Chondrocyte (in vitro differentiated cells): ENCODE measurements at regions not wholly inside any gene's neighbourhood (a gene's known extent, or its start where the extent isn't known, plus 50 kb on each side); places are given as distances from the start of the nearest gene placed in this dataset.

Experiments
- DNase-seq: peaks from one replicate; pipeline ENCODE4 v3.0.0; 2021; ENCODE audit warnings: mixed read lengths, low spot score
- H3K27ac Mint-ChIP-seq: one replicate; pipeline ENCODE4 v1.8.0; 2021; ENCODE audit warnings: mild to moderate bottlenecking, moderate library complexity, mixed read lengths; ENCODE audit not compliant: unreplicated experiment
- H3K27me3 Mint-ChIP-seq: 2 replicates; pipeline ENCODE4 v1.8.0; 2021; ENCODE audit warnings: low read depth, mixed read lengths
- H3K36me3 Mint-ChIP-seq: 2 replicates; pipeline ENCODE4 v1.8.0; 2021; ENCODE audit warnings: low read depth, mixed read lengths
- H3K4me1 Mint-ChIP-seq: 2 replicates; pipeline ENCODE4 v1.8.0; 2021; ENCODE audit warnings: low read depth, mild to moderate bottlenecking, mixed read lengths
- H3K4me3 Mint-ChIP-seq: one replicate; pipeline ENCODE4 v1.8.0; 2021; ENCODE audit warnings: mild to moderate bottlenecking, moderate library complexity, mixed read lengths; ENCODE audit not compliant: unreplicated experiment
- H3K9me3 Mint-ChIP-seq: 2 replicates; pipeline ENCODE4 v1.8.0; 2021; ENCODE audit warnings: low read depth, mixed read lengths
- TF ChIP-seq, protein P1 (sequence below): fragments of 200-600 bp; sonication (generic); IDR thresholded peaks from 2 replicates; pipeline ENCODE4 v1.5.0; 2021; ENCODE audit warnings: antibody characterized with exemption, mild to moderate bottlenecking, moderate library complexity

DNA sequence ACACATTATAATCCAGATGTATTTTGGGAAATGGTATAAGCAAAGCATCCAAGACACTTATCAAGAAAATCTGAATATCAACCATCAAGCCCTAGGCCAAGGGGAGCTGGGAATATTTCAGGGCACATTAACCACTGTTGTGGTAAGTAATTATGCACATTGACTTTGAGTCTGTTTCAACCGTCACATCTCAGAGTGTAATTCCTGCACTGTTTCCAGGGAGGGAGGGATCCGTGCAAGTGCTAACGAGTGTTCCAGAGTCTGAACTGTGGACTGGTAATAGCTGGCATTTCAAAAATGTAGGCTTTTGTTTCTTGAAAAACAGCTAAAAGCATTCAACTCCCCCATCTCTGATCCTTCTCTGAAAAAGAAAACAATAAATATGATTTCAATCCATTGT, 681.6 kb downstream of the BCL11A start:
- no peak for DNase-seq
- Mint-ChIP-seq H3K36me3 (no peaks in the 10 kb centered on the region), H3K27ac (no peak overlapping the region), H3K9me3 (no peaks in the 10 kb centered on the region), H3K4me1 (no peaks in the 10 kb centered on the region), H3K27me3 (no peaks in the 10 kb centered on the region), H3K4me3 (no peak overlapping the region)
- TF ChIP-seq, protein P1, sequence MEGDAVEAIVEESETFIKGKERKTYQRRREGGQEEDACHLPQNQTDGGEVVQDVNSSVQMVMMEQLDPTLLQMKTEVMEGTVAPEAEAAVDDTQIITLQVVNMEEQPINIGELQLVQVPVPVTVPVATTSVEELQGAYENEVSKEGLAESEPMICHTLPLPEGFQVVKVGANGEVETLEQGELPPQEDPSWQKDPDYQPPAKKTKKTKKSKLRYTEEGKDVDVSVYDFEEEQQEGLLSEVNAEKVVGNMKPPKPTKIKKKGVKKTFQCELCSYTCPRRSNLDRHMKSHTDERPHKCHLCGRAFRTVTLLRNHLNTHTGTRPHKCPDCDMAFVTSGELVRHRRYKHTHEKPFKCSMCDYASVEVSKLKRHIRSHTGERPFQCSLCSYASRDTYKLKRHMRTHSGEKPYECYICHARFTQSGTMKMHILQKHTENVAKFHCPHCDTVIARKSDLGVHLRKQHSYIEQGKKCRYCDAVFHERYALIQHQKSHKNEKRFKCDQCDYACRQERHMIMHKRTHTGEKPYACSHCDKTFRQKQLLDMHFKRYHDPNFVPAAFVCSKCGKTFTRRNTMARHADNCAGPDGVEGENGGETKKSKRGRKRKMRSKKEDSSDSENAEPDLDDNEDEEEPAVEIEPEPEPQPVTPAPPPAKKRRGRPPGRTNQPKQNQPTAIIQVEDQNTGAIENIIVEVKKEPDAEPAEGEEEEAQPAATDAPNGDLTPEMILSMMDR: no peak

DNA sequence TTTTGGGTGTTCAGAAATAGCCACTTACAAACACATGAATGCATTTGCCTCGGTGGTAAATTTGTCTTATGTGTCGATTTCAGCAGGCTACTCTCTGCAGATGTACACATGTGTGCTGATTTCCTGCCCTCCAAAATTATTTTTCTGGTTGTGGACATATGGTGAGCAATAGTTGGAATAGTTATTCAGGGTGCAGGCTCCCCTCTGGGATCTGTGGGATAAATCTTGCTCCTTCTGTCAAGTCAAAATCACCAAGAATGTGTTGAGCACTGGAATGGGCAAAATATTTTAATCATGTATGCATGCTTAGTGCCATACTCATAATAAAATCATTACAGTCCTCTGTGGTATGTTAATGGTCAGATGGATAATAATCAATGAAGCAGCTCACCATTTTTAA, 684.5 kb downstream of the BCL11A start:
- Mint-ChIP-seq H3K27me3 (no peaks in the 10 kb centered on the region), H3K36me3 (no peaks in the 10 kb centered on the region), H3K4me3 (no peak overlapping the region), H3K27ac (no peak overlapping the region), H3K9me3 (no peaks in the 10 kb centered on the region), H3K4me1 (no peaks in the 10 kb centered on the region)
- no peak for DNase-seq
- TF ChIP-seq, protein P1: no peak

DNA sequence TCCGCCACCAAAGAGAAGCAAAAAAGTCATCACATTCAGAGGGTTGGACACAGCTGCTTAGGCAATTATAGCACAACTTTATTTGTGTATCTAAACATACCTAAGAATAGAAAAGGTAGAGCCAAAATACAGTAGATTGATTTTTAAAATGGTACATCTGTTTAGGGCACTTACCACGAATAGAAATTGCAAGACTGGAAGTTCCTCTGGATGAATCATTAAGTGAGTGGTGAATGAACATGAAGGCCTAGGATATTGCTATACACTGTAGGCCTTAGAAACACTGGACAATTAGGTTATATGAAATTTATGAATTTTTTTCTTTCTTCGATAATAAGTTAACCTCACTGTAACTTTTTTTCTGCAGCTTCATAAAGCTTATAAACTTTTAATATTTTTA, 687.0 kb downstream of the BCL11A start:
- TF ChIP-seq, protein P1: no peak
- H3K9me3 Mint-ChIP-seq: peaks cover 11% of the 10 kb centered on the region

DNA sequence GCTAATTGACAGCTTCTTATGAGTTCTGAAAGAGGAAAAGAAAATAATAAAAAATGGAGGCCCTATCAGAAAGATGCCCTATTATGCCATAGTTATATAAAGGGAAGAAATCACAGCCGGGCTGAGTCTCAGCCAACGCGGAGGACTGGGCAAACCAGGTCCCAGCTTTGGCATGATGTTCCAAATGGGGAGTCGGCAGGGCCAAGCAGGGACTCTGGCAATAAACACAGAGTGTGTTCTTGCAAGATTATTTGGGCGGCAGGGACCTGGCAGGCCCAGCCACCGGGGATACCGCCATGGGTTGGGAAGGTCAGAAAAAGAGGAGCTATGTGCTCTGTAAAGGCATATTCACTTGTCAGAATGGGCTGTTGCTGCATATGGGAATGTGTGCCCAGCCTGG, 694.9 kb downstream of the BCL11A start:
- H3K27me3 Mint-ChIP-seq: peaks cover 5% of the 10 kb centered on the region
- TF ChIP-seq, protein P1: no peak
- peaks cover 18% of the 10 kb centered on the region for H3K9me3 Mint-ChIP-seq
- no peak overlapping the region for H3K4me3 Mint-ChIP-seq
- no peak for DNase-seq
- no peaks in the 10 kb centered on the region for H3K36me3 Mint-ChIP-seq
- no peaks in the 10 kb centered on the region for H3K4me1 Mint-ChIP-seq
- no peak overlapping the region for H3K27ac Mint-ChIP-seq

More for the DNA sequence above, 687.0 kb downstream of the BCL11A start:
- DNase-seq: no peak
- Mint-ChIP-seq H3K36me3 (no peaks in the 10 kb centered on the region), H3K27ac (no peak overlapping the region), H3K4me1 (no peaks in the 10 kb centered on the region), H3K27me3 (no peaks in the 10 kb centered on the region), H3K4me3 (no peak overlapping the region)

DNA sequence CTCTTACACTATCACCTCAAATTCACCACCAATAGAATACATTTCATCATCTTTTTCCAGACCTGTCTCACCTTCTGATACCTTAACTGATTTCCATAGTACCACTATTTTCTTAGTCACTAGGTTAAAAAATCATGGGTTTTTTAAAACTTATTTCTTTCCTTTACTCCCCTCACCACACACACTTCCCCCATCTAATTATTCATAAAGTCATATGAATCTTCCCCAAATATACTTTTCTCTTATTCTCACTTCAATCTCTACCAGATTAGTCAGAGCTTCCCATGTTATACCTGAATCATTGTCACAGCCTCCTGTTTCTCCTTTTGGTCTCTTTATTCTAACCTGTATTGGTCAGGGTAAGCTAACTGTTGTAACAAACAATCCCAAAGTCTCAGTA, 696.3 kb downstream of the BCL11A start:
- no peaks in the 10 kb centered on the region for H3K36me3 Mint-ChIP-seq
- TF ChIP-seq, protein P1: no peak
- no peak overlapping the region for H3K4me3 Mint-ChIP-seq
- no peak for DNase-seq
- H3K4me1 Mint-ChIP-seq: no peaks in the 10 kb centered on the region
- H3K27me3 Mint-ChIP-seq: peaks cover 5% of the 10 kb centered on the region
- peaks cover 10% of the 10 kb centered on the region for H3K9me3 Mint-ChIP-seq
- H3K27ac Mint-ChIP-seq: no peak overlapping the region
